WTC11 (cell line): ENCODE measurements at regions not wholly inside any gene's neighbourhood (a gene's known extent, or its start where the extent isn't known, plus 50 kb on each side); places are given as distances from the start of the nearest gene placed in this dataset.

Source experiments
- ATF3 ChIP-seq: sonication (generic); formaldehyde crosslinking; conservative IDR thresholded peaks from 2 replicates; pipeline ENCODE4 v1.8.1; 2022; ENCODE audit warnings: mild to moderate bottlenecking, missing genetic modification reagents
- CREM ChIP-seq: sonication (generic); formaldehyde crosslinking; IDR thresholded peaks from 2 replicates; pipeline ENCODE4 v1.8.1; 2022; ENCODE audit warnings: mild to moderate bottlenecking, missing genetic modification reagents, moderate library complexity
- CTCF ChIP-seq: fragments of 200-600 bp; IDR thresholded peaks from 2 replicates; pipeline ENCODE4 v1.8.0; 2022; ENCODE audit warnings: antibody characterized with exemption
- FOXK1 ChIP-seq: sonication (generic); formaldehyde crosslinking; IDR thresholded peaks from 2 replicates; pipeline ENCODE4 v1.8.0; 2022; ENCODE audit warnings: mild to moderate bottlenecking, moderate library complexity, missing genetic modification reagents
- HMGXB4 ChIP-seq: sonication (generic); formaldehyde crosslinking; IDR thresholded peaks from 2 replicates; pipeline ENCODE4 v1.8.1; 2023; ENCODE audit warnings: mild to moderate bottlenecking, moderate library complexity, missing genetic modification reagents
- MAX ChIP-seq: sonication (generic); formaldehyde crosslinking; IDR thresholded peaks from 2 replicates; pipeline ENCODE4 v1.8.0; 2022; ENCODE audit warnings: mild to moderate bottlenecking, missing genetic modification reagents
- NFE2L1 ChIP-seq: sonication (generic); formaldehyde crosslinking; IDR thresholded peaks from 2 replicates; pipeline ENCODE4 v1.8.1; 2023; ENCODE audit warnings: missing genetic modification reagents
- SOX15 ChIP-seq: fragments of 250-450 bp; sonication (Bioruptor Pico); IDR thresholded peaks from 2 replicates; pipeline ENCODE4 v1.9.0; 2021; ENCODE audit warnings: mild to moderate bottlenecking
- TCF7 ChIP-seq: sonication (generic); formaldehyde crosslinking; IDR thresholded peaks from 2 replicates; pipeline ENCODE4 v1.8.0; 2022; ENCODE audit warnings: mild to moderate bottlenecking, low read depth, missing genetic modification reagents, moderate library complexity
- USF2 ChIP-seq: sonication (generic); formaldehyde crosslinking; IDR thresholded peaks from 2 replicates; pipeline ENCODE4 v1.8.1; 2023; ENCODE audit warnings: mild to moderate bottlenecking, missing genetic modification reagents, moderate library complexity
- ZBTB43 ChIP-seq: sonication (generic); formaldehyde crosslinking; IDR thresholded peaks from 2 replicates; pipeline ENCODE4 v1.8.1; 2023; ENCODE audit warnings: mild to moderate bottlenecking, missing genetic modification reagents

- no peak for TF ChIP-seq CTCF
- TF ChIP-seq SOX15 (CRISPR knock-in tag) = no peak
- no peak for TF ChIP-seq MAX (CRISPR knock-in tag)
- no peak for TF ChIP-seq TCF7 (CRISPR knock-in tag)
- no peak for TF ChIP-seq USF2 (CRISPR knock-in tag)
- no peak for TF ChIP-seq NFE2L1
- no peak for TF ChIP-seq ATF3
- no peak for TF ChIP-seq ZBTB43
- TF ChIP-seq CREM (CRISPR knock-in tag) = no peak
- no peak for TF ChIP-seq FOXK1 (CRISPR knock-in tag)
- no peak for TF ChIP-seq HMGXB4 (CRISPR knock-in tag)
Observed at GRCh38 chr13:53442979-53443378, 414.4 kb downstream of the OLFM4 start.
